NOMO-1 treated with dmso at 0.1 percent for 144 hours (cell line): ENCODE measurements at regions not wholly inside any gene's neighbourhood (a gene's known extent, or its start where the extent isn't known, plus 50 kb on each side); places are given as distances from the start of the nearest gene placed in this dataset.
"Not testable (repeated sequence)": the region's sequence is repeated elsewhere in the genome, so short reads cannot be mapped to it uniquely, and the experiment has no call there.

Experiments used
- DNase-seq: peaks from one replicate; lab custom pipeline; 2025; ENCODE audit not compliant: unreplicated experiment; lab: John Stamatoyannopoulos, UW

GRCh38 chr21:31609081-31609480, 50.4 kb upstream of the SOD1 start:
- DNase-seq: no peak

GRCh38 chr21:31607791-31608190, 51.7 kb upstream of the SOD1 start:
- DNase-seq: no peak

GRCh38 chr21:31606081-31606874, 53.2 kb upstream of the SOD1 start:
- DNase-seq: no peak

- peak; percentile 54 for DNase-seq
Observed at GRCh38 chr21:31604591-31605190, 54.8 kb upstream of the SOD1 start.

GRCh38 chr21:31599563-31599962, 59.9 kb upstream of the SOD1 start:
- no peak for DNase-seq

- DNase-seq: no peak
Observed at GRCh38 chr21:31599013-31599412, 60.5 kb upstream of the SOD1 start.

- no peak for DNase-seq
Observed at GRCh38 chr21:31597683-31598082, 61.8 kb upstream of the SOD1 start.

- no peak for DNase-seq
Observed at GRCh38 chr21:31596055-31596454, 63.4 kb upstream of the SOD1 start.

- no peak for DNase-seq
Observed at GRCh38 chr21:31594726-31595125, 64.8 kb upstream of the SOD1 start.

GRCh38 chr21:31594279-31594678, 65.2 kb upstream of the SOD1 start:
- no peak for DNase-seq

- no peak for DNase-seq
Observed at GRCh38 chr21:31592963-31593560, 66.4 kb upstream of the SOD1 start.

GRCh38 chr21:31592516-31592915, 67.0 kb upstream of the SOD1 start:
- no peak for DNase-seq

GRCh38 chr21:31589820-31590219, 69.7 kb upstream of the SOD1 start:
- DNase-seq: no peak

GRCh38 chr21:31586118-31586517, 73.4 kb upstream of the SOD1 start:
- DNase-seq: no peak

- not testable (repeated sequence) for DNase-seq
Observed at GRCh38 chr21:31583937-31584336, 75.6 kb upstream of the SOD1 start.

GRCh38 chr21:31583498-31583897, 76.0 kb upstream of the SOD1 start:
- no peak for DNase-seq

- DNase-seq: no peak
Observed at GRCh38 chr21:31580866-31581276, 78.6 kb upstream of the SOD1 start.

GRCh38 chr21:31577271-31577670, 82.2 kb upstream of the SOD1 start:
- DNase-seq: no peak

GRCh38 chr21:31576428-31576827, 83.1 kb upstream of the SOD1 start:
- no peak for DNase-seq

GRCh38 chr21:31573217-31573616, 86.3 kb upstream of the SOD1 start:
- no peak for DNase-seq

- DNase-seq: no peak
Observed at GRCh38 chr21:31571879-31572278, 87.6 kb upstream of the SOD1 start.

- DNase-seq: no peak
Observed at GRCh38 chr21:31570824-31571566, 88.5 kb upstream of the SOD1 start.
